ENCODE measurements at regions not wholly inside any gene's neighbourhood (a gene's known extent, or its start where the extent isn't known, plus 50 kb on each side); places are given as distances from the start of the nearest gene placed in this dataset.

DNA sequence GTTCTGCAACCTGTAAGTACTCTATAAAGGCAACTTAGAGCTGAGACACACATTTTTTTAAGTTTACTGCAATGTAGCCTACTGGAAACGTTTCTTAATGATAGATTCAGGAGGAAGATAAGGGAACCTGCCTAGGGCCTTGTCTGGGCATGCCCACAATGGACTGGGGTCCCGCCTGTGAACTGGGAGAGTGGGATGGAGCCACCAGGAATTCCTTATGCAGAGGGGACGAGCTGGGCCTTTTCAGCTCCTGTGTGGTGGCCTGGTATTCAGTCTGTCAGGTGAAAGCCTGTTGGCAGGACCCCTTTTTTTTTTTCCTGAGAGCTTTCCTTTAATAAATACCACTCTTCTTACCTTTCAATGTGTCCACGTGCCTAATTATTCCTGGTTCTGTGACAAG lies 384.4 kb upstream of the ZWINT start:
- Histone ChIP-seq H3K4me3 (ENCODE audit: low read depth, low read length) (no peak overlapping the region), H3K27me3 (ENCODE audit: control insufficient read depth, insufficient read depth, low read length) (no peaks in the 10 kb centered on the region), H3K36me3 (ENCODE audit: control insufficient read depth, insufficient read depth, low read length) (no peaks in the 10 kb centered on the region)
- ChIA-PET POLR2A (no interaction called here), CTCF (no interaction called here)
- no peak for DNase-seq (ENCODE audit: low read depth)
- TF ChIP-seq, protein P1, sequence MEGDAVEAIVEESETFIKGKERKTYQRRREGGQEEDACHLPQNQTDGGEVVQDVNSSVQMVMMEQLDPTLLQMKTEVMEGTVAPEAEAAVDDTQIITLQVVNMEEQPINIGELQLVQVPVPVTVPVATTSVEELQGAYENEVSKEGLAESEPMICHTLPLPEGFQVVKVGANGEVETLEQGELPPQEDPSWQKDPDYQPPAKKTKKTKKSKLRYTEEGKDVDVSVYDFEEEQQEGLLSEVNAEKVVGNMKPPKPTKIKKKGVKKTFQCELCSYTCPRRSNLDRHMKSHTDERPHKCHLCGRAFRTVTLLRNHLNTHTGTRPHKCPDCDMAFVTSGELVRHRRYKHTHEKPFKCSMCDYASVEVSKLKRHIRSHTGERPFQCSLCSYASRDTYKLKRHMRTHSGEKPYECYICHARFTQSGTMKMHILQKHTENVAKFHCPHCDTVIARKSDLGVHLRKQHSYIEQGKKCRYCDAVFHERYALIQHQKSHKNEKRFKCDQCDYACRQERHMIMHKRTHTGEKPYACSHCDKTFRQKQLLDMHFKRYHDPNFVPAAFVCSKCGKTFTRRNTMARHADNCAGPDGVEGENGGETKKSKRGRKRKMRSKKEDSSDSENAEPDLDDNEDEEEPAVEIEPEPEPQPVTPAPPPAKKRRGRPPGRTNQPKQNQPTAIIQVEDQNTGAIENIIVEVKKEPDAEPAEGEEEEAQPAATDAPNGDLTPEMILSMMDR (IDR thresholded peaks at IDR 0.05; ENCODE audit: insufficient read depth, low read depth, low read length) = no peak

DNA sequence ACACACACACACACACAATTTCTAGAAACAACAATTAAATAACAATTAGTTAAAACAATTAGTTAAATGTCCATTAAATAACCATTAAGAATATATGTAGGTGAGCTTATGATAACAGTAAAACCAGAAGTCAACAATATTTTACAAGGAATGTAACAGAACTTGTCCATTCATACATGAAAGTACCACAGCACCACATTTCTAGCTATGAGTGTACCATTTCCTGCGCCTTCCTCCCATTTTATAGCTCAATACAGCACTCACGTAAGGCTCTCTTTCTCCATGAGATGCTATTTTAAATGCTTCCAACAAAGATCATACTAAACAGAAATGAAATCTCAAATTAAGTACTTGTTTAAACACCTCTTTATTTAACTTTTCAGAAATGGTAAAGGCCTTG lies 367.3 kb upstream of the ZWINT start:
- CTCF ChIA-PET = no interaction called here
- TF ChIP-seq, protein P1 (IDR thresholded peaks at IDR 0.05; ENCODE audit: insufficient read depth, low read depth, low read length) = no peak
- no peak for DNase-seq (ENCODE audit: low read depth)
- H3K27me3 ChIP-seq (ENCODE audit: control insufficient read depth, insufficient read depth, low read length) = no peaks in the 10 kb centered on the region
- no peaks in the 10 kb centered on the region for H3K36me3 ChIP-seq (ENCODE audit: control insufficient read depth, insufficient read depth, low read length)
- no peak overlapping the region for H3K4me3 ChIP-seq (ENCODE audit: low read depth, low read length)
- POLR2A ChIA-PET = no interaction called here

DNA sequence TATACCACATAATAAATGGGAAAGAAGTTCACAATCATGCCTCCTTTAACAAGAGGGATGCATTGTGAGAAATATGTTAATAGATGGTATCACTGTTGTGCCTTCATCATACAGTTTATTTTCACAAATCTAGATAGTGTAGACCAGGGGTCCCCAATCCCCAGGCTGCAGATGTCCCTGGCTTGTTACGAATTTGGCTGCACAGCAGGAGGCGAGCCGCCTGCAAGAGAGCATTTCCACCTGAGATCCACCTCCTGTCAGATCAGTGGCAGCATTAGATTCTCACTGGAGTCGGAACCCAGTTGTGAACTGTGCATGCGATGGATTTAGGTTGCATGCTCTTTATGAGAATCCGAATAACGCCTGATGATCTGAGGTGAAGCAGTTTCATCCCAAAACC lies 361.9 kb upstream of the ZWINT start:
- Histone ChIP-seq H3K36me3 (ENCODE audit: control insufficient read depth, insufficient read depth, low read length) (no peaks in the 10 kb centered on the region), H3K27me3 (ENCODE audit: control insufficient read depth, insufficient read depth, low read length) (no peaks in the 10 kb centered on the region), H3K4me3 (ENCODE audit: low read depth, low read length) (no peak overlapping the region)
- TF ChIP-seq, protein P1 (IDR thresholded peaks at IDR 0.05; ENCODE audit: insufficient read depth, low read depth, low read length) = no peak
- POLR2A ChIA-PET = no interaction called here
- CTCF ChIA-PET = no interaction called here
- no peak for DNase-seq (ENCODE audit: low read depth)

DNA sequence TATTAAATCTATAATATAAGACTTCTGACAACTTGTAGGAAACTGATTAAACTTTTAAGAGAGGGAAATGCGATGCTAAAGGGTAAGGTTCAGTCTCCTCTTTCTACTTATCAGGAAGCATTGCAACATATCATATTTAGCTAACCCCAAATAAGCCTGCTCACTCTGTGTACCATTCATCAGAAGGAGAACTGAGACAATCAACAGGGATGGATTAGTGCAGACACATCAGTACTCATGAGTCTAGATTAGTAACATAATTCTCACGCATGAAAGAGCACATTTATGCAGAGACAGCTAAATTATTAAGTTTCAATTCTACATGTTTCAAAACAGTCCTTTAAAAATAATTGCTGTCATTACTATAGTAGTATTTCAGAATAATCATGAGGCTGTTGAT lies 354.2 kb upstream of the ZWINT start:
- H3K36me3 ChIP-seq (ENCODE audit: control insufficient read depth, insufficient read depth, low read length) = no peaks in the 10 kb centered on the region
- no peaks in the 10 kb centered on the region for H3K27me3 ChIP-seq (ENCODE audit: control insufficient read depth, insufficient read depth, low read length)
- TF ChIP-seq, protein P1 (IDR thresholded peaks at IDR 0.05; ENCODE audit: insufficient read depth, low read depth, low read length) = no peak
- no peak overlapping the region for H3K4me3 ChIP-seq (ENCODE audit: low read depth, low read length)
- DNase-seq (ENCODE audit: low read depth) = no peak
- ChIA-PET POLR2A (no interaction called here), CTCF (no interaction called here)

DNA sequence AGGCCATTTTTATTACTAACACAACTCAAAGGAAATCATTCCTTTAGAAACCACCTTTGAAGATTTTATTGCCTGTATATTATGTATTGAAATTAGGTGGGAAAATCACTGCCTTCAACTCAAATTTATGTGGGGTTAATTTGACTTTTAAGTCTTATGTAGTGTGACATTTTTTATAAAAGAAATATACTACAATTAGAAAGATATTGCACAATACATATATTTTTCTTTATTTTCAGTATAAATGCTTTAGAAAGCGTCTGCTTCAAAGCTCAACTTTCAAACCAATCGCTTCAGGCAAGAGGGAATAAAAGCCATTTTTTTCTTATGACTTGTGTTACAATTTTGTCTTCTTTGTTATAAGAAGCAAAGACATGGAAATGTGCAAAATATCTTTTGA lies 337.4 kb upstream of the ZWINT start:
- DNase-seq (ENCODE audit: low read depth) = no peak
- CTCF ChIA-PET = no interaction called here
- H3K4me3 ChIP-seq (ENCODE audit: low read depth, low read length) = no peak overlapping the region
- no peaks in the 10 kb centered on the region for H3K27me3 ChIP-seq (ENCODE audit: control insufficient read depth, insufficient read depth, low read length)
- TF ChIP-seq, protein P1 (IDR thresholded peaks at IDR 0.05; ENCODE audit: insufficient read depth, low read depth, low read length) = no peak
- POLR2A ChIA-PET = no interaction called here
- H3K36me3 ChIP-seq (ENCODE audit: control insufficient read depth, insufficient read depth, low read length) = no peaks in the 10 kb centered on the region
